ENCODE measurements at regions not wholly inside any gene's neighbourhood (a gene's known extent, or its start where the extent isn't known, plus 50 kb on each side); places are given as distances from the start of the nearest gene placed in this dataset.

GRCh38 chr13:90003566-90003965, 1343.9 kb upstream of the MIR17HG start:
- TF ChIP-seq GATA2 (IDR thresholded peaks at IDR 0.05; ENCODE audit: low read depth, low read length) (no peak), GATA3 (IDR thresholded peaks at IDR 0.05; ENCODE audit: low read depth, low read length) (no peak)

Measured in SH-SY5Y (cell line).